ENCODE measurements at regions not wholly inside any gene's neighbourhood (a gene's known extent, or its start where the extent isn't known, plus 50 kb on each side); places are given as distances from the start of the nearest gene placed in this dataset.
"Not testable (repeated sequence)": the region's sequence is repeated elsewhere in the genome, so short reads cannot be mapped to it uniquely, and the experiment has no call there.

- DNase-seq (ENCODE audit: low read depth in 2 of 2) = not testable (repeated sequence)
Measured at GRCh38 chr6:27773542-27774263, 138.5 kb downstream of the OR2B2 start.

GRCh38 chr6:27772261-27773001 is 139.8 kb downstream of the OR2B2 start:
- peak; percentile 64 to 65 for DNase-seq (ENCODE audit: low read depth in 2 of 2)

- DNase-seq (ENCODE audit: low read depth in 2 of 2) = no peak
Measured at GRCh38 chr6:27771235-27771634, 141.0 kb downstream of the OR2B2 start.

- no peak for DNase-seq (ENCODE audit: low read depth in 2 of 2)
Measured at GRCh38 chr6:27770724-27771123, 141.5 kb downstream of the OR2B2 start.

GRCh38 chr6:27768556-27768955 is 143.6 kb downstream of the OR2B2 start:
- DNase-seq (ENCODE audit: low read depth in 2 of 2) = no peak

- DNase-seq (ENCODE audit: low read depth in 2 of 2) = no peak
Measured at GRCh38 chr6:27767851-27768250, 144.3 kb downstream of the OR2B2 start.

- no peak for DNase-seq (ENCODE audit: low read depth in 2 of 2)
Measured at GRCh38 chr6:27766405-27766804, 145.8 kb downstream of the OR2B2 start.

- DNase-seq (ENCODE audit: low read depth in 2 of 2) = no peak
Measured at GRCh38 chr6:27765028-27765590, 147.1 kb downstream of the OR2B2 start.

GRCh38 chr6:27761391-27761790 is 150.8 kb downstream of the OR2B2 start:
- no peak for DNase-seq (ENCODE audit: low read depth in 2 of 2)

GRCh38 chr6:27760464-27760863 is 151.7 kb downstream of the OR2B2 start:
- DNase-seq (ENCODE audit: low read depth in 2 of 2) = no peak

- no peak for DNase-seq (ENCODE audit: low read depth in 2 of 2)
Measured at GRCh38 chr6:27759930-27760329, 152.3 kb downstream of the OR2B2 start.

- DNase-seq (ENCODE audit: low read depth in 2 of 2) = no peak
Measured at GRCh38 chr6:27758491-27758890, 153.7 kb downstream of the OR2B2 start.

GRCh38 chr6:27757307-27757706 is 154.9 kb downstream of the OR2B2 start:
- DNase-seq (ENCODE audit: low read depth in 2 of 2) = no peak

GRCh38 chr6:27755768-27756167 is 156.4 kb downstream of the OR2B2 start:
- DNase-seq (ENCODE audit: low read depth in 2 of 2) = no peak

GRCh38 chr6:27754408-27754782 is 157.8 kb downstream of the OR2B2 start:
- DNase-seq (ENCODE audit: low read depth in 2 of 2) = no peak

- peak; percentile 43 to 66 for DNase-seq (ENCODE audit: low read depth in 2 of 2)
Measured at GRCh38 chr6:27753668-27754407, 158.4 kb downstream of the OR2B2 start.

- no peak for DNase-seq (ENCODE audit: low read depth in 2 of 2)
Measured at GRCh38 chr6:27752038-27752885, 159.9 kb downstream of the OR2B2 start.

GRCh38 chr6:27748661-27749060 is 163.5 kb downstream of the OR2B2 start:
- DNase-seq (ENCODE audit: low read depth in 2 of 2) = no peak

- no peak for DNase-seq (ENCODE audit: low read depth in 2 of 2)
Measured at GRCh38 chr6:27747637-27748036, 164.6 kb downstream of the OR2B2 start.

GRCh38 chr6:27746860-27747259 is 165.3 kb downstream of the OR2B2 start:
- not testable (repeated sequence) for DNase-seq (ENCODE audit: low read depth in 2 of 2)

- DNase-seq (ENCODE audit: low read depth in 2 of 2) = no peak
Measured at GRCh38 chr6:27743787-27744186, 168.4 kb downstream of the OR2B2 start.

Data from activated CD8-positive, alpha-beta memory T cell treated with anti-CD3 and anti-CD28 coated beads for 4 hours (primary cell).